ENCODE measurements at regions not wholly inside any gene's neighbourhood (a gene's known extent, or its start where the extent isn't known, plus 50 kb on each side); places are given as distances from the start of the nearest gene placed in this dataset.

DNA sequence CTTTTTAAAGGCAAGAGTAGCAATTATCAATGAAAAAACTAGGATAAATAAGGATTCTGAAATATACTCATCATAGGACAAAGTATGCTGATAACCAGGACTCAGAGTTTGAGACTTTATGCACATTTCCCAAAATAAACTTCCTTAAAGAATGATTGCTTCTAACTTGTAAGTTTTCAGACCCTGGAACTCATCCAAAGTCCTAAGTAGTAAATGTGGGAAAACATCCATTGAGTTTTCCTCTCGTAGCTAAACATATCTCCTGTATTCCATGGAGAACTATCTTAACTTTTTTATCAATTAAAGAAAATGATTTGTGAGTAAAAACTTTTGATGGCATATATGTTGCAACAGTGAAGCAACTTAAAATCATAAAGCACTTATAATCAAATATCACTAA is 285.2 kb upstream of the KLF6 start:
- Histone ChIP-seq H3K27ac (ENCODE audit: low read depth in 1 of 2, low read length in 2 of 2) (no peak overlapping the region), H3K9me3 (ENCODE audit: control insufficient read depth in 4 of 4, low read length in 3 of 4) (no peaks in the 10 kb centered on the region), H3K9ac (ENCODE audit: low read depth in 1 of 2, low read length in 2 of 2) (no peak overlapping the region), H3K4me1 (ENCODE audit: control insufficient read depth in 4 of 4, insufficient read depth in 4 of 4, low read length in 3 of 4) (peaks cover 0 to 3% (median 0%) of the 10 kb centered on the region in 4 donors), H3K27me3 (ENCODE audit: control insufficient read depth in 4 of 4, insufficient read depth in 4 of 4, low read length in 3 of 4) (no peaks in the 10 kb centered on the region), H3K36me3 (ENCODE audit: control insufficient read depth in 4 of 4, insufficient read depth in 3 of 4, low read depth in 1 of 4, low read length in 3 of 4) (no peaks in the 10 kb centered on the region), H3K4me3 (ENCODE audit: low read depth in 1 of 3, low read length in 3 of 3) (no peak overlapping the region)
- TF ChIP-seq RAD21 (IDR thresholded peaks at IDR 0.05) (no peak), FOXA2 (IDR thresholded peaks at IDR 0.05) (no peak), JUND (IDR thresholded peaks at IDR 0.05) (no peak), SP1 (IDR thresholded peaks at IDR 0.05) (no peak), HNF4A (conservative IDR thresholded peaks at IDR 0.05) (no peak), GABPA (IDR thresholded peaks at IDR 0.05 in 1 of 2, conservative IDR thresholded peaks at IDR 0.05 in 1 of 2) (no peak)
- TF ChIP-seq, protein P1, sequence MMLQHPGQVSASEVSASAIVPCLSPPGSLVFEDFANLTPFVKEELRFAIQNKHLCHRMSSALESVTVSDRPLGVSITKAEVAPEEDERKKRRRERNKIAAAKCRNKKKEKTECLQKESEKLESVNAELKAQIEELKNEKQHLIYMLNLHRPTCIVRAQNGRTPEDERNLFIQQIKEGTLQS (IDR thresholded peaks at IDR 0.05), result no peak
- TF ChIP-seq, protein P2, sequence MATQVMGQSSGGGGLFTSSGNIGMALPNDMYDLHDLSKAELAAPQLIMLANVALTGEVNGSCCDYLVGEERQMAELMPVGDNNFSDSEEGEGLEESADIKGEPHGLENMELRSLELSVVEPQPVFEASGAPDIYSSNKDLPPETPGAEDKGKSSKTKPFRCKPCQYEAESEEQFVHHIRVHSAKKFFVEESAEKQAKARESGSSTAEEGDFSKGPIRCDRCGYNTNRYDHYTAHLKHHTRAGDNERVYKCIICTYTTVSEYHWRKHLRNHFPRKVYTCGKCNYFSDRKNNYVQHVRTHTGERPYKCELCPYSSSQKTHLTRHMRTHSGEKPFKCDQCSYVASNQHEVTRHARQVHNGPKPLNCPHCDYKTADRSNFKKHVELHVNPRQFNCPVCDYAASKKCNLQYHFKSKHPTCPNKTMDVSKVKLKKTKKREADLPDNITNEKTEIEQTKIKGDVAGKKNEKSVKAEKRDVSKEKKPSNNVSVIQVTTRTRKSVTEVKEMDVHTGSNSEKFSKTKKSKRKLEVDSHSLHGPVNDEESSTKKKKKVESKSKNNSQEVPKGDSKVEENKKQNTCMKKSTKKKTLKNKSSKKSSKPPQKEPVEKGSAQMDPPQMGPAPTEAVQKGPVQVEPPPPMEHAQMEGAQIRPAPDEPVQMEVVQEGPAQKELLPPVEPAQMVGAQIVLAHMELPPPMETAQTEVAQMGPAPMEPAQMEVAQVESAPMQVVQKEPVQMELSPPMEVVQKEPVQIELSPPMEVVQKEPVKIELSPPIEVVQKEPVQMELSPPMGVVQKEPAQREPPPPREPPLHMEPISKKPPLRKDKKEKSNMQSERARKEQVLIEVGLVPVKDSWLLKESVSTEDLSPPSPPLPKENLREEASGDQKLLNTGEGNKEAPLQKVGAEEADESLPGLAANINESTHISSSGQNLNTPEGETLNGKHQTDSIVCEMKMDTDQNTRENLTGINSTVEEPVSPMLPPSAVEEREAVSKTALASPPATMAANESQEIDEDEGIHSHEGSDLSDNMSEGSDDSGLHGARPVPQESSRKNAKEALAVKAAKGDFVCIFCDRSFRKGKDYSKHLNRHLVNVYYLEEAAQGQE (IDR thresholded peaks at IDR 0.05), result no peak
- WGBS, result 56% methylated on average over 1 of the region's 1 CpG
- DNase-seq (ENCODE audit: low spot score), result no peak

DNA sequence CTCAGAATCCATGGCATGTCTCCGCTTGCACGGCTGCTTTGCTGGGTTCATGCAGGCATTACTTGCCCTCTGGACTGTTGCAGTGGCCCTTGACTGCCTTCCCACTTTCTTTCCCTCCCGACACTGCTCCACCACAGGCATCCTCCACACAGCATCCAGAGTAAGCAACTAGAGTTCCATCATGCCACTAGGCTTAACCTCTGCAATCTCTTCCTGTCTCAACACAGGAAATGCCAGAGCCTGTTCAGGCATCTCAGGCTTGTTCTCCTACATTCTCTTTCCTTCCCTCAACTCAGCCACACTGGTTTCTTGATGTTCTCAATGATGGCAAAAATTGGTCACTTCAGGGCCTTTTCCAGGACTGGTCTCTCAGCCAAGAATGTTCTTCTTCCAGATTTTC is 284.5 kb upstream of the KLF6 start:
- Histone ChIP-seq H3K4me3 (ENCODE audit: low read depth in 1 of 3, low read length in 3 of 3) (no peak overlapping the region), H3K27ac (ENCODE audit: low read depth in 1 of 2, low read length in 2 of 2) (no peak overlapping the region), H3K9ac (ENCODE audit: low read depth in 1 of 2, low read length in 2 of 2) (no peak overlapping the region), H3K36me3 (ENCODE audit: control insufficient read depth in 4 of 4, insufficient read depth in 3 of 4, low read depth in 1 of 4, low read length in 3 of 4) (no peaks in the 10 kb centered on the region), H3K9me3 (ENCODE audit: control insufficient read depth in 4 of 4, low read length in 3 of 4) (no peaks in the 10 kb centered on the region), H3K27me3 (ENCODE audit: control insufficient read depth in 4 of 4, insufficient read depth in 4 of 4, low read length in 3 of 4) (no peaks in the 10 kb centered on the region), H3K4me1 (ENCODE audit: control insufficient read depth in 4 of 4, insufficient read depth in 4 of 4, low read length in 3 of 4) (peaks cover 0 to 3% (median 0%) of the 10 kb centered on the region in 4 donors)
- no peak for DNase-seq (ENCODE audit: low spot score)
- WGBS, result 81% methylated on average over 3 of the region's 3 CpGs
- TF ChIP-seq RXRA (IDR thresholded peaks at IDR 0.05) (peak in 1 of 2 donors; percentile 19), RAD21 (IDR thresholded peaks at IDR 0.05) (peak in 1 of 2 donors; percentile 7), JUND (IDR thresholded peaks at IDR 0.05) (no peak), HNF4G (IDR thresholded peaks at IDR 0.05) (no peak), GABPA (IDR thresholded peaks at IDR 0.05 in 1 of 2, conservative IDR thresholded peaks at IDR 0.05 in 1 of 2) (no peak), NR2F2 (IDR thresholded peaks at IDR 0.05) (peak; percentile 54), SP1 (IDR thresholded peaks at IDR 0.05) (no peak)

DNA sequence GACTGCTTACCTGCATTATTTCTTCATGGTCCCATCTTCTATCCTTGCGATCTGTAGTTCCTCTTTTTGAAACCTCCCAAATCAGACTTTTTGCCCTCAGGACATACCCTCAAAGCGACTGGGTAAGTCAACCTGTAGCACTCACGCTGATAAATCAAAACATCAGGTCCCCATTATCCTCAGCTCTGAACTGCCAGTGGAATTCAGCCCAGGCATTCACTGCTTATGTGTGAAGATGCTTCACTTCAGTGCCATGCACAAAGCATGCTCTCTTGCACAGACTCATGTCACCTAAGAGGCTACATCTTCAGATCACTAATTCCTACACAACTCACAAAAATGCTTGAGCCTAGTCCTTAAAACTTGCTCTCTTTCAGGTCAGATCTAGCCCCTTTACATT is 283.6 kb upstream of the KLF6 start:
- WGBS, result 89% methylated on average over 3 of the region's 3 CpGs
- no peak overlapping the region for H3K9ac ChIP-seq (ENCODE audit: low read depth in 1 of 2, low read length in 2 of 2)
- H3K4me1 ChIP-seq (ENCODE audit: control insufficient read depth in 4 of 4, insufficient read depth in 4 of 4, low read length in 3 of 4), result peaks cover 0 to 3% (median 0%) of the 10 kb centered on the region in 4 donors
- no peak for DNase-seq (ENCODE audit: low spot score)
- H3K27ac ChIP-seq (ENCODE audit: low read depth in 1 of 2, low read length in 2 of 2), result no peak overlapping the region
- no peak overlapping the region for H3K4me3 ChIP-seq (ENCODE audit: low read depth in 1 of 3, low read length in 3 of 3)
- TF ChIP-seq, protein P3, sequence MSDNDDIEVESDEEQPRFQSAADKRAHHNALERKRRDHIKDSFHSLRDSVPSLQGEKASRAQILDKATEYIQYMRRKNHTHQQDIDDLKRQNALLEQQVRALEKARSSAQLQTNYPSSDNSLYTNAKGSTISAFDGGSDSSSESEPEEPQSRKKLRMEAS (IDR thresholded peaks at IDR 0.05), result no peak
- TF ChIP-seq TAF1 (conservative IDR thresholded peaks at IDR 0.05), result no peak
- TF ChIP-seq, protein P2 (IDR thresholded peaks at IDR 0.05), result no peak
- H3K27me3 ChIP-seq (ENCODE audit: control insufficient read depth in 4 of 4, insufficient read depth in 4 of 4, low read length in 3 of 4), result no peaks in the 10 kb centered on the region
- no peaks in the 10 kb centered on the region for H3K9me3 ChIP-seq (ENCODE audit: control insufficient read depth in 4 of 4, low read length in 3 of 4)
- H3K36me3 ChIP-seq (ENCODE audit: control insufficient read depth in 4 of 4, insufficient read depth in 3 of 4, low read depth in 1 of 4, low read length in 3 of 4), result no peaks in the 10 kb centered on the region

Measured in liver (tissue), 7 donors.